ENCODE measurements at regions not wholly inside any gene's neighbourhood (a gene's known extent, or its start where the extent isn't known, plus 50 kb on each side); places are given as distances from the start of the nearest gene placed in this dataset.

GRCh38 chr5:27414099-27414498 is 375.7 kb upstream of the CDH9 start:
- H2AK5ac ChIP-seq (ENCODE audit: low read length, severe bottlenecking): no peak overlapping the region
- H3K9me3 ChIP-seq (ENCODE audit: control insufficient read depth, low read length): no peaks in the 10 kb centered on the region
- no peak for DNase-seq
- no peak overlapping the region for H3K18ac ChIP-seq (ENCODE audit: low read depth in 1 of 2, low read length in 2 of 2)
- H3K27ac ChIP-seq (ENCODE audit: low read length, poor library complexity, severe bottlenecking): no peak overlapping the region
- no peaks in the 10 kb centered on the region for H3K79me1 ChIP-seq (replicated peaks; ENCODE audit: low read length, poor library complexity, severe bottlenecking)
- H3K4ac ChIP-seq (ENCODE audit: low read depth in 1 of 2, low read length in 2 of 2): no peak overlapping the region
- H4K8ac ChIP-seq (ENCODE audit: low read length): no peak overlapping the region
- H3K9ac ChIP-seq (ENCODE audit: low read length): no peak overlapping the region
- H2BK5ac ChIP-seq (ENCODE audit: low read depth, low read length, poor library complexity, severe bottlenecking): no peak overlapping the region
- H3K4me2 ChIP-seq (ENCODE audit: low read length, poor library complexity, severe bottlenecking): no peak overlapping the region
- no peaks in the 10 kb centered on the region for H3K36me3 ChIP-seq (ENCODE audit: control insufficient read depth in 1 of 2, insufficient read depth in 2 of 2, low read depth in 1 of 2, low read length in 2 of 2)
- H3K4me1 ChIP-seq (ENCODE audit: control insufficient read depth, insufficient read depth, low read depth, low read length): no peaks in the 10 kb centered on the region
- no peak overlapping the region for H4K91ac ChIP-seq (ENCODE audit: low read length)
- H2BK15ac ChIP-seq (ENCODE audit: low read depth, poor library complexity, severe bottlenecking): no peak overlapping the region
- H2AFZ ChIP-seq (ENCODE audit: low read depth, low read length): no peak overlapping the region
- H3K23ac ChIP-seq (ENCODE audit: low read length in 2 of 2): no peak overlapping the region
- no CpG with 5 or more reads among the region's 1 CpG for WGBS
- no peak overlapping the region for H2BK120ac ChIP-seq (ENCODE audit: low read depth, low read length)
- no peaks in the 10 kb centered on the region for H3K27me3 ChIP-seq (ENCODE audit: control insufficient read depth in 1 of 2, insufficient read depth in 1 of 2, low read length in 2 of 2)
- no peak overlapping the region for H3K14ac ChIP-seq (ENCODE audit: low read length in 2 of 2)
- H3K4me3 ChIP-seq (ENCODE audit: insufficient read depth in 1 of 2, low read depth in 1 of 2, low read length in 2 of 2): no peak overlapping the region
- H2BK12ac ChIP-seq (ENCODE audit: low read length in 2 of 2): no peak overlapping the region

GRCh38 chr5:27412384-27412783 is 374.0 kb upstream of the CDH9 start:
- Histone ChIP-seq H3K27me3 (ENCODE audit: control insufficient read depth in 1 of 2, insufficient read depth in 1 of 2, low read length in 2 of 2) (no peaks in the 10 kb centered on the region), H2BK12ac (ENCODE audit: low read length in 2 of 2) (no peak overlapping the region), H2AK5ac (ENCODE audit: low read length, severe bottlenecking) (no peak overlapping the region), H3K4ac (ENCODE audit: low read depth in 1 of 2, low read length in 2 of 2) (no peak overlapping the region), H2BK15ac (ENCODE audit: low read depth, poor library complexity, severe bottlenecking) (no peak overlapping the region), H3K9ac (ENCODE audit: low read length) (no peak overlapping the region), H4K91ac (ENCODE audit: low read length) (no peak overlapping the region), H3K23ac (ENCODE audit: low read length in 2 of 2) (no peak overlapping the region), H3K9me3 (ENCODE audit: control insufficient read depth, low read length) (no peaks in the 10 kb centered on the region), H3K14ac (ENCODE audit: low read length in 2 of 2) (no peak overlapping the region), H3K36me3 (ENCODE audit: control insufficient read depth in 1 of 2, insufficient read depth in 2 of 2, low read depth in 1 of 2, low read length in 2 of 2) (no peaks in the 10 kb centered on the region), H4K8ac (ENCODE audit: low read length) (no peak overlapping the region), H3K4me3 (ENCODE audit: insufficient read depth in 1 of 2, low read depth in 1 of 2, low read length in 2 of 2) (no peak overlapping the region), H3K4me1 (ENCODE audit: control insufficient read depth, insufficient read depth, low read depth, low read length) (no peaks in the 10 kb centered on the region), H2BK5ac (ENCODE audit: low read depth, low read length, poor library complexity, severe bottlenecking) (no peak overlapping the region), H3K4me2 (ENCODE audit: low read length, poor library complexity, severe bottlenecking) (no peak overlapping the region), H3K27ac (ENCODE audit: low read length, poor library complexity, severe bottlenecking) (no peak overlapping the region), H3K18ac (ENCODE audit: low read depth in 1 of 2, low read length in 2 of 2) (no peak overlapping the region), H2BK120ac (ENCODE audit: low read depth, low read length) (no peak overlapping the region), H2AFZ (ENCODE audit: low read depth, low read length) (no peak overlapping the region), H3K79me1 (replicated peaks; ENCODE audit: low read length, poor library complexity, severe bottlenecking) (no peaks in the 10 kb centered on the region)
- no CpG with 5 or more reads among the region's 1 CpG for whole genome bisulfite sequencing
- no peak for DNase-seq

- no peak overlapping the region for H4K8ac ChIP-seq (ENCODE audit: low read length)
- no peak overlapping the region for H4K91ac ChIP-seq (ENCODE audit: low read length)
- H3K27me3 ChIP-seq (ENCODE audit: control insufficient read depth in 1 of 2, insufficient read depth in 1 of 2, low read length in 2 of 2): no peaks in the 10 kb centered on the region
- no peak overlapping the region for H2BK5ac ChIP-seq (ENCODE audit: low read depth, low read length, poor library complexity, severe bottlenecking)
- no peak overlapping the region for H3K4me3 ChIP-seq (ENCODE audit: insufficient read depth in 1 of 2, low read depth in 1 of 2, low read length in 2 of 2)
- no peak overlapping the region for H2BK120ac ChIP-seq (ENCODE audit: low read depth, low read length)
- no peak overlapping the region for H2AK5ac ChIP-seq (ENCODE audit: low read length, severe bottlenecking)
- H3K9ac ChIP-seq (ENCODE audit: low read length): no peak overlapping the region
- no peak for DNase-seq
- H3K4me2 ChIP-seq (ENCODE audit: low read length, poor library complexity, severe bottlenecking): no peak overlapping the region
- no peak overlapping the region for H2AFZ ChIP-seq (ENCODE audit: low read depth, low read length)
- H3K4me1 ChIP-seq (ENCODE audit: control insufficient read depth, insufficient read depth, low read depth, low read length): no peaks in the 10 kb centered on the region
- H3K27ac ChIP-seq (ENCODE audit: low read length, poor library complexity, severe bottlenecking): no peak overlapping the region
- no peak overlapping the region for H2BK15ac ChIP-seq (ENCODE audit: low read depth, poor library complexity, severe bottlenecking)
- no peak overlapping the region for H3K23ac ChIP-seq (ENCODE audit: low read length in 2 of 2)
- no peak overlapping the region for H3K18ac ChIP-seq (ENCODE audit: low read depth in 1 of 2, low read length in 2 of 2)
- H3K36me3 ChIP-seq (ENCODE audit: control insufficient read depth in 1 of 2, insufficient read depth in 2 of 2, low read depth in 1 of 2, low read length in 2 of 2): no peaks in the 10 kb centered on the region
- H3K79me1 ChIP-seq (replicated peaks; ENCODE audit: low read length, poor library complexity, severe bottlenecking): no peaks in the 10 kb centered on the region
- H2BK12ac ChIP-seq (ENCODE audit: low read length in 2 of 2): no peak overlapping the region
- H3K9me3 ChIP-seq (ENCODE audit: control insufficient read depth, low read length): no peaks in the 10 kb centered on the region
- 100% methylated on average over 1 of the region's 1 CpG for WGBS
- no peak overlapping the region for H3K14ac ChIP-seq (ENCODE audit: low read length in 2 of 2)
- no peak overlapping the region for H3K4ac ChIP-seq (ENCODE audit: low read depth in 1 of 2, low read length in 2 of 2)
Measured at GRCh38 chr5:27406020-27406419, 367.6 kb upstream of the CDH9 start.

- no peaks in the 10 kb centered on the region for H3K36me3 ChIP-seq (ENCODE audit: control insufficient read depth in 1 of 2, insufficient read depth in 2 of 2, low read depth in 1 of 2, low read length in 2 of 2)
- no peak overlapping the region for H3K4ac ChIP-seq (ENCODE audit: low read depth in 1 of 2, low read length in 2 of 2)
- no peak overlapping the region for H2BK12ac ChIP-seq (ENCODE audit: low read length in 2 of 2)
- H3K9me3 ChIP-seq (ENCODE audit: control insufficient read depth, low read length): peaks cover 3% of the 10 kb centered on the region
- peak overlapping the region in 1 of 2 experiments; percentile 40 for H3K4me3 ChIP-seq (ENCODE audit: insufficient read depth in 1 of 2, low read depth in 1 of 2, low read length in 2 of 2)
- H3K79me1 ChIP-seq (replicated peaks; ENCODE audit: low read length, poor library complexity, severe bottlenecking): no peaks in the 10 kb centered on the region
- no peak overlapping the region for H4K8ac ChIP-seq (ENCODE audit: low read length)
- no peak overlapping the region for H3K23ac ChIP-seq (ENCODE audit: low read length in 2 of 2)
- H3K9ac ChIP-seq (ENCODE audit: low read length): peak overlapping the region; percentile 17
- H3K27me3 ChIP-seq (ENCODE audit: control insufficient read depth in 1 of 2, insufficient read depth in 1 of 2, low read length in 2 of 2): no peaks in the 10 kb centered on the region
- H3K14ac ChIP-seq (ENCODE audit: low read length in 2 of 2): no peak overlapping the region
- H3K18ac ChIP-seq (ENCODE audit: low read depth in 1 of 2, low read length in 2 of 2): no peak overlapping the region
- no peak overlapping the region for H2BK15ac ChIP-seq (ENCODE audit: low read depth, poor library complexity, severe bottlenecking)
- H2AK5ac ChIP-seq (ENCODE audit: low read length, severe bottlenecking): no peak overlapping the region
- H4K91ac ChIP-seq (ENCODE audit: low read length): no peak overlapping the region
- no peak overlapping the region for H2BK5ac ChIP-seq (ENCODE audit: low read depth, low read length, poor library complexity, severe bottlenecking)
- no peaks in the 10 kb centered on the region for H3K4me1 ChIP-seq (ENCODE audit: control insufficient read depth, insufficient read depth, low read depth, low read length)
- H2AFZ ChIP-seq (ENCODE audit: low read depth, low read length): no peak overlapping the region
- 71% methylated on average over 3 of the region's 5 CpGs for WGBS
- no peak overlapping the region for H3K4me2 ChIP-seq (ENCODE audit: low read length, poor library complexity, severe bottlenecking)
- DNase-seq: peak; percentile 14
- no peak overlapping the region for H3K27ac ChIP-seq (ENCODE audit: low read length, poor library complexity, severe bottlenecking)
- no peak overlapping the region for H2BK120ac ChIP-seq (ENCODE audit: low read depth, low read length)
Measured at GRCh38 chr5:27403243-27403882, 365.0 kb upstream of the CDH9 start.
